ENCODE measurements at regions not wholly inside any gene's neighbourhood (a gene's known extent, or its start where the extent isn't known, plus 50 kb on each side); places are given as distances from the start of the nearest gene placed in this dataset.

GRCh38 chr1:172971241-172971640 lies 79.5 kb downstream of the TNFSF18 start:
- no peaks in the 10 kb centered on the region for H3K9me3 Mint-ChIP-seq
- DNase-seq (ENCODE audit: low spot score) (no peak), ATAC-seq (no peak)
- H3K27ac Mint-ChIP-seq = no peak overlapping the region
- H3K36me3 Mint-ChIP-seq = no peaks in the 10 kb centered on the region
- TF ChIP-seq CTCF (IDR thresholded peaks at IDR 0.05) = no peak
- ChIA-PET POLR2A (no interaction called here), CTCF (interaction anchor here (1.6 kb wide), 1 partner anchor 231 kb away, joined by 3 read pairs; no protein-coding TSS in a partner anchor)
- no peak overlapping the region for H3K4me3 Mint-ChIP-seq
- H3K27me3 Mint-ChIP-seq (ENCODE audit: low read depth) = no peaks in the 10 kb centered on the region
- no peaks in the 10 kb centered on the region for H3K4me1 Mint-ChIP-seq

GRCh38 chr1:172972258-172972657 lies 78.5 kb downstream of the TNFSF18 start:
- Mint-ChIP-seq H3K27ac (no peak overlapping the region), H3K4me1 (no peaks in the 10 kb centered on the region), H3K27me3 (ENCODE audit: low read depth) (no peaks in the 10 kb centered on the region), H3K4me3 (no peak overlapping the region), H3K36me3 (no peaks in the 10 kb centered on the region), H3K9me3 (no peaks in the 10 kb centered on the region)
- ChIA-PET POLR2A (interaction anchor here (0.6 kb wide), 1 partner anchor 112 kb away, joined by 7 read pairs; no protein-coding TSS in a partner anchor), CTCF (no interaction called here)
- DNase-seq (ENCODE audit: low spot score) (no peak), ATAC-seq (no peak)
- TF ChIP-seq HMGXB4 (CRISPR knock-in tag; IDR thresholded peaks at IDR 0.05) = no peak
- no peak for TF ChIP-seq RELA (CRISPR knock-in tag; IDR thresholded peaks at IDR 0.05; ENCODE audit: borderline replicate concordance)
- TF ChIP-seq ZSCAN18 (CRISPR knock-in tag; IDR thresholded peaks at IDR 0.05) = no peak
- TF ChIP-seq SMAD3 (CRISPR knock-in tag; IDR thresholded peaks at IDR 0.05; ENCODE audit: borderline replicate concordance) = no peak
- TF ChIP-seq, protein P1, sequence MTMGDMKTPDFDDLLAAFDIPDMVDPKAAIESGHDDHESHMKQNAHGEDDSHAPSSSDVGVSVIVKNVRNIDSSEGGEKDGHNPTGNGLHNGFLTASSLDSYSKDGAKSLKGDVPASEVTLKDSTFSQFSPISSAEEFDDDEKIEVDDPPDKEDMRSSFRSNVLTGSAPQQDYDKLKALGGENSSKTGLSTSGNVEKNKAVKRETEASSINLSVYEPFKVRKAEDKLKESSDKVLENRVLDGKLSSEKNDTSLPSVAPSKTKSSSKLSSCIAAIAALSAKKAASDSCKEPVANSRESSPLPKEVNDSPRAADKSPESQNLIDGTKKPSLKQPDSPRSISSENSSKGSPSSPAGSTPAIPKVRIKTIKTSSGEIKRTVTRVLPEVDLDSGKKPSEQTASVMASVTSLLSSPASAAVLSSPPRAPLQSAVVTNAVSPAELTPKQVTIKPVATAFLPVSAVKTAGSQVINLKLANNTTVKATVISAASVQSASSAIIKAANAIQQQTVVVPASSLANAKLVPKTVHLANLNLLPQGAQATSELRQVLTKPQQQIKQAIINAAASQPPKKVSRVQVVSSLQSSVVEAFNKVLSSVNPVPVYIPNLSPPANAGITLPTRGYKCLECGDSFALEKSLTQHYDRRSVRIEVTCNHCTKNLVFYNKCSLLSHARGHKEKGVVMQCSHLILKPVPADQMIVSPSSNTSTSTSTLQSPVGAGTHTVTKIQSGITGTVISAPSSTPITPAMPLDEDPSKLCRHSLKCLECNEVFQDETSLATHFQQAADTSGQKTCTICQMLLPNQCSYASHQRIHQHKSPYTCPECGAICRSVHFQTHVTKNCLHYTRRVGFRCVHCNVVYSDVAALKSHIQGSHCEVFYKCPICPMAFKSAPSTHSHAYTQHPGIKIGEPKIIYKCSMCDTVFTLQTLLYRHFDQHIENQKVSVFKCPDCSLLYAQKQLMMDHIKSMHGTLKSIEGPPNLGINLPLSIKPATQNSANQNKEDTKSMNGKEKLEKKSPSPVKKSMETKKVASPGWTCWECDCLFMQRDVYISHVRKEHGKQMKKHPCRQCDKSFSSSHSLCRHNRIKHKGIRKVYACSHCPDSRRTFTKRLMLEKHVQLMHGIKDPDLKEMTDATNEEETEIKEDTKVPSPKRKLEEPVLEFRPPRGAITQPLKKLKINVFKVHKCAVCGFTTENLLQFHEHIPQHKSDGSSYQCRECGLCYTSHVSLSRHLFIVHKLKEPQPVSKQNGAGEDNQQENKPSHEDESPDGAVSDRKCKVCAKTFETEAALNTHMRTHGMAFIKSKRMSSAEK (CRISPR knock-in tag; IDR thresholded peaks at IDR 0.05; ENCODE audit: borderline replicate concordance) = no peak

DNA sequence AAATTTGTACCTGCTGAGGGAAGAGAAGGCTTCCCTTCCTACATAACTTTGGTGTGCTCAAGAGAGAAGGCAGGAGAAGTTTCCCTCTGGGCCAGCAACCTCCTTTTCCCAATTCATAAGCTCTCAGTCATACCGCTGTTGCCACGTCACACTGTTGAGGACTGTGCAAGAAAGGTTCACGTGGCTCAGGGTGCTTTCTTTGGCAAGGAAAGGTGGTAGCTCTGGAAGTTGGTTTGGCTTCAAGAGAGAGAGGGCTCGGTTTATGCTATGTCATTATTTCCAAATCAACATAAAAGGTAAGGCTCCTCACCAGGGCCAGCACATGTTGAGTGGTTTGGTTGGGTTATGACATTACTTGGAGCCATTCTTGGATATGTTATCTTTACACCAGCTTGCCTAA lies 77.3 kb downstream of the TNFSF18 start:
- POLR2A ChIA-PET = no interaction called here
- no peak for DNase-seq (ENCODE audit: low spot score)
- Mint-ChIP-seq H3K9me3 (no peaks in the 10 kb centered on the region), H3K36me3 (no peaks in the 10 kb centered on the region), H3K27ac (no peak overlapping the region), H3K4me1 (no peaks in the 10 kb centered on the region; the same call in 1 of the 2 replicates), H3K4me3 (no peak overlapping the region), H3K27me3 (ENCODE audit: low read depth) (no peaks in the 10 kb centered on the region)
- no peak for ATAC-seq
- CTCF ChIA-PET = no interaction called here
- TF ChIP-seq, protein P2, sequence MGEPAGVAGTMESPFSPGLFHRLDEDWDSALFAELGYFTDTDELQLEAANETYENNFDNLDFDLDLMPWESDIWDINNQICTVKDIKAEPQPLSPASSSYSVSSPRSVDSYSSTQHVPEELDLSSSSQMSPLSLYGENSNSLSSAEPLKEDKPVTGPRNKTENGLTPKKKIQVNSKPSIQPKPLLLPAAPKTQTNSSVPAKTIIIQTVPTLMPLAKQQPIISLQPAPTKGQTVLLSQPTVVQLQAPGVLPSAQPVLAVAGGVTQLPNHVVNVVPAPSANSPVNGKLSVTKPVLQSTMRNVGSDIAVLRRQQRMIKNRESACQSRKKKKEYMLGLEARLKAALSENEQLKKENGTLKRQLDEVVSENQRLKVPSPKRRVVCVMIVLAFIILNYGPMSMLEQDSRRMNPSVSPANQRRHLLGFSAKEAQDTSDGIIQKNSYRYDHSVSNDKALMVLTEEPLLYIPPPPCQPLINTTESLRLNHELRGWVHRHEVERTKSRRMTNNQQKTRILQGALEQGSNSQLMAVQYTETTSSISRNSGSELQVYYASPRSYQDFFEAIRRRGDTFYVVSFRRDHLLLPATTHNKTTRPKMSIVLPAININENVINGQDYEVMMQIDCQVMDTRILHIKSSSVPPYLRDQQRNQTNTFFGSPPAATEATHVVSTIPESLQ (CRISPR knock-in tag; IDR thresholded peaks at IDR 0.05) = no peak
- TF ChIP-seq, protein P1 (CRISPR knock-in tag; IDR thresholded peaks at IDR 0.05; ENCODE audit: borderline replicate concordance) = no peak
- TF ChIP-seq ZNF671 (CRISPR knock-in tag; IDR thresholded peaks at IDR 0.05) (no peak), ATF2 (CRISPR knock-in tag; IDR thresholded peaks at IDR 0.05; ENCODE audit: borderline replicate concordance, low read depth) (no peak), IRF1 (CRISPR knock-in tag; IDR thresholded peaks at IDR 0.05) (no peak), ESRRA (CRISPR knock-in tag; IDR thresholded peaks at IDR 0.05; ENCODE audit: borderline replicate concordance) (no peak)
